ENCODE measurements at regions not wholly inside any gene's neighbourhood (a gene's known extent, or its start where the extent isn't known, plus 50 kb on each side); places are given as distances from the start of the nearest gene placed in this dataset.

DNA sequence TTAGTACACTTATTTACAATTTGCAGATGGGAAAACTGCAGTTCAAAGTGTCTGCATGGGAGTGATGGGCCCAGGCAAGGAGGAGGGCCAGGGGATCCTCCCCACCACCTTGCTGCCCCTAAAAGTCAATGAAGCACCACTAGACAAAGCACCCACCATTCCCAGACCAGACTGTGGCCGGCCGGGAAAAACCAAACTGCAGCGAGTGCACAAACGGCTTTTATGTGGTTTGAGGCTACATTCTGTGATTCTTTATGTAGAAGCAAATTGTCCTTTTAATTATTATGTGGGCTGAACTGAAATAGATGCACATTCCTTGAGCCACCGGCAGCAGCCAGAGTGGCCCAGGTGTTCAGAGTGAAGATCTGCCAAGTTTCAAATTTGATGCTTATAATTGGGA, 585.3 kb upstream of the KLF4 start:
- TF ChIP-seq EZH2 (IDR thresholded peaks at IDR 0.05; ENCODE audit: low read depth, unreplicated experiment) (no peak), CTCF (conservative IDR thresholded peaks at IDR 0.05; ENCODE audit: low read depth in 2 of 2) (no peak), ZNF462 (CRISPR knock-in tag; IDR thresholded peaks at IDR 0.05) (no peak), POLR2AphosphoS5 (IDR thresholded peaks at IDR 0.05; ENCODE audit: low read depth) (no peak), EZH2phosphoT487 (IDR thresholded peaks at IDR 0.05; ENCODE audit: unreplicated experiment) (no peak), JUNB (IDR thresholded peaks at IDR 0.05; ENCODE audit: unreplicated experiment) (no peak), ZNF114 (CRISPR knock-in tag; IDR thresholded peaks at IDR 0.05) (no peak), NANOG (IDR thresholded peaks at IDR 0.05; ENCODE audit: borderline replicate concordance) (no peak), REST (IDR thresholded peaks at IDR 0.05; ENCODE audit: unreplicated experiment) (no peak)

Data from GM23338 (cell line).